Fibroblast of peridontal ligament (primary cell): ENCODE measurements at regions not wholly inside any gene's neighbourhood (a gene's known extent, or its start where the extent isn't known, plus 50 kb on each side); places are given as distances from the start of the nearest gene placed in this dataset.

ENCODE experiments used
- DNase-seq: peaks from one replicate; pipeline ENCODE4 v3.0.0-alpha.2; 2010; ENCODE audit errors: extremely low read depth

- no peak for DNase-seq
Measured at GRCh38 chr11:113526521-113526920, 51.3 kb upstream of the DRD2 start.
